GM21526 (cell line): ENCODE measurements at regions not wholly inside any gene's neighbourhood (a gene's known extent, or its start where the extent isn't known, plus 50 kb on each side); places are given as distances from the start of the nearest gene placed in this dataset.

Experiments used
- ATAC-seq: cut with Tn5 transposase; IDR thresholded peaks from one replicate; pipeline ENCODE4 v1.9.1; 2021; ENCODE audit warnings: moderate library complexity; ENCODE audit not compliant: unreplicated experiment, low FRiP score

DNA sequence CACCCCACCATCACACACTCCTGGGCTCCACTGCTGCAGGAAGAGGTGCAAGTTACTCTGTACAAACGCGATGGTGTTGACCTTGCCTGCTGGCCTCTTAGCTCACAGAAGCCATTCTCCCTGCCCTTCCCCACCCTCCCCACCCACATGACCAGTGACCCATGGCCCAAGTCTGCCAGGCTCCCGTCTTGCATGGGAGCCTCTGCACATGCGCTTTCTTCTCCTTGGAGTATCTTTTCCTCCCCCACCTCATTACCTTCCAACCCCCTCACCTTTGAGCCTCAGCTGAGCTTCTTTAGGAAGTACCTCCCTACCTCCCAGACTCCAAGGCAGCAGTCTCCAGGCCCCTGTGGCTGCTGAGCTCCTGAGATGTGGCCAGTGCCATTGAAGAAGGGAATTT lies 337.7 kb upstream of the ZNF32 start:
- no peak for ATAC-seq

GRCh38 chr10:43985941-43986340 lies 337.3 kb upstream of the ZNF32 start:
- ATAC-seq = no peak

DNA sequence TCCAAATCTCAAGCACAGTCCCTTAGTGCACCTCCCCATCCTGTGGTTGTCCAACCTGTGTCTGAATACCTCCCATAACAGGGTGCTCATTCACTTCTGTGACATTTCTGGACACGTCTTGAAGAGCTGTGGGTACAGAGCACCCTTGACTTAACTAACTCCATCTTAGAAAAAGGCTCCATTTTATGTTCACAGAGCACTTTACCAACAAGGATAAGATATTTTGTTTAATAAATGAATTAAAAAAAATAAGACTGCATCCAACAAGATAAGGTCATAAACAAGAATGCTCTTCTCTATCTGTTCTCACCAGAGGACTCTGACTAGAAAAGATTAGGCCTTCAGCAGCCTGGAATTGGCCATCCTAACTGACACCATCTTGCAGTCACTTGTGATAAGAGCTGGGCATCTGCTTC lies 335.2 kb upstream of the ZNF32 start:
- no peak for ATAC-seq

DNA sequence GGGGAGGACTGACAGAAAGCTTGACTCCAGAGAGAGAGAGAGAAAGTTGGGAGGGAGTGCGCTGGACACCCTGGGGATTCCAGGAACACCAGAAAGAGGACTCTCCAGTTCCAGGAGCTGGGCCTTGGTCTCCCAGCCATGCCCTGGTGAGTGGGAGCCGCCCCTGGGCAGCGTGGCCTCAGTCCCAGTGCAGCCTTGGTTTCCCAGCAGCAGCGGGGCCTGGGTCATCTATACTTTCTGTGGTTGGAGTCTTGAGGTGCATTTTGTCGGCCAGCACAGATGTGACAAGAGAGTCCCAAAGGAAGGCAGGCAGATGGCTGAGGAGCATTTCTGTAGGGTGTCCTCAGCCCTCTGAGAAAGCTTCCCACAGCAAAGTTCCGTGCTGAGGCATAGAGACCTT lies 334.7 kb upstream of the ZNF32 start:
- ATAC-seq = no peak

DNA sequence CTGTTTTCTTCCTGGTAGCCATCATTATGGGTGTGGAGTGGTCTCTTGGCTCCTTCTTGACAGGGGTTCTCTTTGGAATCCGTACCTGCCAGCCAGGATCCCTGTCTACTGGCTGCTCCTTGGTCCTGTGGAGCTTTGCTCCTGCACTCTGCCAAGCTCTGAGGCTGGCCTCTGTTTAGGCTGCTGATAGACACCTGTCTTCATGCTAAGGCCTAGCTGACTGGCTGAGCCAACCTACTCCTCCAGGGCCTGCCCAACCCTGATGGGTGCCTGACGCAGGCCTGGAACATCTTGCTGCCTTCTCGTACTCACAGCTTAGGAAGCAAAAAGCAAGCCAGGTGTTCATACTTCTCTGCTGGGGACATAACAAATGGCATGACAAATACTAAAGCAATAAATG lies 333.6 kb upstream of the ZNF32 start:
- ATAC-seq = no peak

GRCh38 chr10:43981696-43982095 lies 333.0 kb upstream of the ZNF32 start:
- no peak for ATAC-seq

- no peak for ATAC-seq
Observed at GRCh38 chr10:43981232-43981631, 332.6 kb upstream of the ZNF32 start.

GRCh38 chr10:43980715-43981114 lies 332.0 kb upstream of the ZNF32 start:
- no peak for ATAC-seq

- no peak for ATAC-seq
Observed at GRCh38 chr10:43980313-43980712, 331.6 kb upstream of the ZNF32 start.

DNA sequence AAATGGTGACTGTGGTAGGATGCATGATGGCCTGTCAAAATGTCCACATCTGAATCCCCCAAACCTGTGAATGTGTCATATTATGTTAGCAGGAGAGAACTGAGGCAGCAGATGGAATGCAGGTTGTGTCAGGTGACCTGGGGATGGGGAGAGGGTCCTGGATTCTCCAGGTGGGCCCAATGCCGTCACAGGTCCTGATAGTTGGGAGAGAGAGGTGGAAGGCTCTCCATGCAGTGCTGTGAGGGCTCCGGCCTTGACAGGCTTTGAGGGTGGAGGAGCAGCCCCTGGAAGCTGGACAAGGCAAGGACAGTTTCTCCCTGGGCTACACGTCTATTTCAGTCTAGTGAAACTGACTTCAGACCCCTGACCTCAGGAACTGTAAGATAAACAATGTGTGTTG lies 330.9 kb upstream of the ZNF32 start:
- ATAC-seq = no peak

DNA sequence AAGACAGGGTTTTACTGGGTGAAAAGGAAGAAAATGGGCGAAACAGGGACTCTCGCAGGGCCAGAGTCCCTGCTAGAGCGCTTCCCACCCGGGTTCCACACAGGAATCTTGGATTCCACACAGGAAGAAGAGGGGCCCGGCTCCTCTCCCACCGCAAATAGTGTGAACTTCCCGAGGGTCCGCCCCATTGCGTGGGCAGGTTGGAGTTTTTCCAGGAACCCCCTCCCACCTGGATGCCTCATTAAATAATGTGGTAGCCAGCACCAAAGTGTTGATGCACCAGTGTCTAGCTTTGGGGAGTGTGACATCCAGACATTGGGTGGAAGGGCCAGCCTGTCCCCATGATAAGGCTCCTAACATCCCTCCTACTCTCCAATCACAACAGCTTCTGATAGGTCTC lies 330.3 kb upstream of the ZNF32 start:
- no peak for ATAC-seq

DNA sequence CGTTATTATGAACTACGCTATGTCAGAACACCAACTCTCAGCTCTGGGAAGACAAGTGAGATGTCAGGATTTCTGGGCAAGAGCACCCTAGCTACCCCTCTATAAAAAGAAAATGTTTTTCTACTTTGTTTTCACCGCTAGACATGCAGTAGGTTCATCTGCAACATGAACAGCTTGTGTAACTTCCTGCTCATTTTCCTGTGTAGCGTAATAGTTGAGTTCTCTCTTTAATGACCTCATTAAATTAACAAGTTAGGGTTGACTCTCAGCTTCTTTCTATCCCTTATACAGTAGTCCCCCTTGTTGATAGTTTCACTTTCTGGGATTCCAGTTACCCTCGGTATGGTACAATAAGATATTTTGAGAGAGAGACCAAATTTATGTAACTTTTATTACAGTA lies 329.4 kb upstream of the ZNF32 start:
- no peak for ATAC-seq

DNA sequence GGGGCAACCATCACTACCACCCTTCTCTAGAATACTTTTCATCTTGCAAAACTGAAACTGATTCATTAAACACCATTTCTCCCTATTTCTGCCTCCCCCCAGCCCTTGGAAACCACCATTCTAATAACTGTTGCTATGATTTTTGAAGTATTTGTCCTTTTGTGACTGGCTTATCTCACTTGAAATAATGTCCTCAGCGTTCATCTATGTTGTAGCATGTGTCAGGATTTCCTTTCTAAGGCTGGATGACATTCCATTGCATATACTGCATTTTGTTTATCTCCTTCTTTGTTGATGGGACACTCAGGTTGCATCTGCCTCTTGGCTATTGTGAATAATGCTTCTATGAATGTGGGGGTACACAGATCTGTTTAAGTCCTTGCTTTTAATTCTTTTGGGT lies 327.6 kb upstream of the ZNF32 start:
- ATAC-seq = no peak

DNA sequence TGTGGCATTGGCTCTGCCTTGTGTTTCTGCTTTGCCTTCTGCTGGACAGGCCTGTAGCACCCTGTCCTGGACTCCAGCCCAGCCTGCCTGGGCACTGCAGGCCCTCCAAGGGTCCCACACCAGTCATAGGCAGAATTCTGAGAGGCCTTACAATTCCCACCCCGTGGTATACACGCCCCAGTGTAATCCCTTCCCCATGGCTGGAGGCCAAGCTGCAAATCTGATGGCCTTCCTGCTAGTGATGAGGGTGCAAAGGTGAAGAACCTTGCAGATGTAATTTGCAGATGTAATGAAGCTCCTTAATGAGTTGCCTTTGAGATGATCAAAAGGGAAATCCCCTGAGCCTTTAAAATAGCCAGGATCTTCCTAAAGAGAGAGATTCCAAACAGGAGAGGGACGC lies 325.1 kb upstream of the ZNF32 start:
- no peak for ATAC-seq

DNA sequence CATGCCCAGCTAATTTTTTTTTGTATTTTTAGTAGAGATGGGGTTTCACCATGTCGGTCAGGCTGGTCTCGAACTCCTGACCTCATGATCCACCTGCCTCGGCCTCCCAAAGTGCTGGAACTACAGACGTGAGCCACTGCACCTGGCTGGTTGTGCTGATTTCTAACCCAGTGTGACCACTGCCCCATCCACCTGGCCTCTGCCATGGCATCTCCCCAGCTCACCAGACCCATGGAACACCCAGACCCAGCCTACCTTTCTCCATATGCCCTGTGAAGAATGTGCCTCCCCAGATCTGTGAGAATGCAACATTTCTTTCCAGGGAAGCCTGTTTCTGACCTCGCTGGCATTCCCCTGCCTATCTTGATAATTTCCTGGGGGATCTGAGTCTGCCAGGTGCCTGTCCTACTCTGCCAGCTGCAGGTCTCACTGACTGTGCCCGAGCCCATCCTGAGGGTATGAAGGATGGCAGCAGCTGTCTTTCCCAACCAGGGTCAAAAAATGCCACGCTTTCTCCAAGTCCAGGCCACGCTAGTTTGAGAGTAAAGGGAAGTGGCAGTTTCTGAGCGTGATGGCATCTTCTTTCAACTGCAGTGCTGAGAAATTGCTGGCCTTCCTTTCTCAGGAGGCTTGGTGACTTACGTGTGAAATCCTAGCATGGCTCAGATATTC lies 324.4 kb upstream of the ZNF32 start:
- no peak for ATAC-seq

DNA sequence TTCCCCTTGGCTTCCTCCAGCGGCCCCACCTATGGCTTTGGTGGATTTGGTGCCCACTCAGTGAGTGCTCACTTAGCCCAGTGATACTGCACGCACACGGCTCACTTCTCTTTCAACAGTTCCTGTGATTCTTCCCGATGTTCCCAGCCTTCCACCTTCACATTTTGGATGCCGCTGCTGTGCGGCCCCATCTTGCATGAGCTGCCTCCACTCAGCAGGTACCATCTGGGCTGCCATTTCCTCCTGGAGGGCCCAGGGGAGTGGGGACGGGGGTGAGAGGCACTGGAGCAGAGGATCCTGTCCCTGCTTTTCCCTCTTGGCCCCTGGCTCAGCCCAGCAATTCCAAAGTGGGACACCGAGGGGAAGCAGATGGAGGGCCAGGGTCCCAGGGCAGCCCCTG lies 323.3 kb upstream of the ZNF32 start:
- no peak for ATAC-seq

GRCh38 chr10:43971306-43971705 lies 322.6 kb upstream of the ZNF32 start:
- ATAC-seq = no peak

DNA sequence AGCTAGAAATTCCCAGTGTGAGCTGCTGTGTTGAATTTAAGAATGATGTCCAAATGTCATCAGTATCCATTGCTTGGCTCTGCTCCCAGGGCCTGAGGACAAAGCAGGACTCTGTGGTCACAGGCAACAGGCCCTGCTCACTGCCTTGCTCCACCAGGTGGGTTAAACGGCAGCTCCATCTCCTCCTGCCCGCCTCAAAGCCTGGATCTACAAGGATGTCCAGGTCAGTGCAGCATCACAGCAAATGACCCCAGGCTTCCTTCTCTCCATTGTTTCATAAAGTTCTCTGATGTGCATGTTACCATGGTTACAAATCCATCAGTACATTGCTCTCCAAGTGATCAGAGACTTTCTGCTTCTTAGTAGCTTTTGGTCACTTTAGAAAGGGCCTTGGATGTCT lies 322.0 kb upstream of the ZNF32 start:
- ATAC-seq = no peak

DNA sequence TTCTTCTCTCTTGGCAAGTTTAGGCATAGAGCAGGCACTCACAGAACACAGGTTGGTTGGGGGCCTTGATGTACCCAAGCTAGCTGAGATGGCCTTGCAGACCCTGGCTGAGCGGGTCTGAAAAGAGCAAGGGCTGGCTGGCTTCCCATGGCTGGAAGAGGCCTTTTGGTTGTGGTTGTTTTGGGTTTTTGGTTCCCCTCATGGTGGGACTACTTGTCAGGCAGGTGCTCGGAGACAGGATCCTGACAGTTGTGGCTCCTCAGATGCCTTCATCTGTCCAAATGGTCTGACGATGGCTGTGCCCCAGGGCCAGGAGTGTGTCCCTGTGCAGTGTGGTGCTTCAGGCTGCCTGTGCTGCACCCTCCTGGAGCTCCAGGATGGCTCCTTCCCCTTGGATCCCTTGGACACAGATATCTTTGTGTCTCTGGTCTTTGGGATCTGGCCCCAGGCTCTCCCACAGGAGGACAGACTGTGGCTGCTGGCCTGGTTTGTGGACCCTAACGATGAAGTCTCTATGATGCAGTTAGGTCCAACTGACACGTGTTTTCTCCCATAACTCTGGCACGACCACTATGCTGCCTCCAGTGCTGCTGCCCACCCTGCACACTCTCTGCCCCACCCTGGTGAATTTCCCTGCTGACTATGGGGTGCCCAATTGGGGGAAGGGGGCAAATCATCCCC lies 321.5 kb upstream of the ZNF32 start:
- no peak for ATAC-seq

DNA sequence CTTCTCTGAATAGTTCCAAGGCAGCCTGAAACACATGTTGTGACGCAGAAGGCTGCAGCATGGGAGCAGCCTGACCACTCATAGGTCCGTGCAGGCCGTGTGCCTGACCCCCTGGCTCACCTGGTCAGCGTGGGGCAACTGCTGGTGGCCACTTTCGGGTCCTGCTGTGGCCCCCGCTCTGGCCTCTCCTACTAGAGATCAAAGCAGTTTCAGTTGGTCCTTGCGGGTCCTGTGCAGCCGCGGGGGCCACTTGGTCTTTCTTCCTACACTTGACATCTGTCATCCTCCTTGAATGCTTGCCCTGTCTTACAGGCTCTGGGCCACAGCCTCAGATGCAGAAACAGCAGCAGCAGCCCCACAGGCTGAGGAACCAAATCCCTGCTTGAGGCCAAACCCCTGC lies 320.8 kb upstream of the ZNF32 start:
- ATAC-seq = no peak

- ATAC-seq = no peak
Observed at GRCh38 chr10:43968961-43969360, 320.3 kb upstream of the ZNF32 start.

GRCh38 chr10:43968076-43968475 lies 319.4 kb upstream of the ZNF32 start:
- ATAC-seq = no peak

GRCh38 chr10:43966571-43966965 lies 317.9 kb upstream of the ZNF32 start:
- ATAC-seq = no peak
